Fibroblast of skin of scalp (primary cell): ENCODE measurements at regions not wholly inside any gene's neighbourhood (a gene's known extent, or its start where the extent isn't known, plus 50 kb on each side); places are given as distances from the start of the nearest gene placed in this dataset.
"Not testable (repeated sequence)": the region's sequence is repeated elsewhere in the genome, so short reads cannot be mapped to it uniquely, and the experiment has no call there.

Experiments used
- DNase-seq: peaks from one replicate; pipeline ENCODE4 v3.0.0-alpha.2; 2013

- peak; percentile 26 for DNase-seq
Observed at GRCh38 chr1:10867914-10868598, 71.6 kb upstream of the CASZ1 start.

GRCh38 chr1:10868599-10868965, 72.1 kb upstream of the CASZ1 start:
- DNase-seq = no peak

GRCh38 chr1:10869933-10870332, 73.5 kb upstream of the CASZ1 start:
- DNase-seq = no peak

- DNase-seq = no peak
Observed at GRCh38 chr1:10870493-10871096, 74.1 kb upstream of the CASZ1 start.

- DNase-seq = no peak
Observed at GRCh38 chr1:10873189-10873588, 76.7 kb upstream of the CASZ1 start.

- no peak for DNase-seq
Observed at GRCh38 chr1:10874351-10874750, 77.9 kb upstream of the CASZ1 start.

GRCh38 chr1:10877894-10878293, 81.4 kb upstream of the CASZ1 start:
- no peak for DNase-seq

GRCh38 chr1:10878469-10878868, 82.0 kb upstream of the CASZ1 start:
- no peak for DNase-seq

- DNase-seq = no peak
Observed at GRCh38 chr1:10880063-10880462, 83.6 kb upstream of the CASZ1 start.

GRCh38 chr1:10881046-10881445, 84.6 kb upstream of the CASZ1 start:
- no peak for DNase-seq

- DNase-seq = no peak
Observed at GRCh38 chr1:10882069-10882468, 85.6 kb upstream of the CASZ1 start.

GRCh38 chr1:10887032-10887431, 90.6 kb upstream of the CASZ1 start:
- DNase-seq = not testable (repeated sequence)

- no peak for DNase-seq
Observed at GRCh38 chr1:10888291-10888690, 91.8 kb upstream of the CASZ1 start.

- no peak for DNase-seq
Observed at GRCh38 chr1:10888791-10889649, 92.6 kb upstream of the CASZ1 start.

GRCh38 chr1:10889650-10890353, 93.4 kb upstream of the CASZ1 start:
- DNase-seq = no peak

- DNase-seq = no peak
Observed at GRCh38 chr1:10890491-10891071, 94.1 kb upstream of the CASZ1 start.

- DNase-seq = no peak
Observed at GRCh38 chr1:10891091-10891490, 94.6 kb upstream of the CASZ1 start.

GRCh38 chr1:10892138-10893065, 96.0 kb upstream of the CASZ1 start:
- no peak for DNase-seq

- DNase-seq = no peak
Observed at GRCh38 chr1:10895621-10896020, 99.2 kb upstream of the CASZ1 start.

GRCh38 chr1:10896673-10897072, 100.2 kb upstream of the CASZ1 start:
- DNase-seq = no peak

GRCh38 chr1:10897321-10897980, 101.0 kb upstream of the CASZ1 start:
- DNase-seq = no peak
